Inflammatory macrophage treated with lipopolysaccharide for 4 hours (primary cell): ENCODE measurements at regions not wholly inside any gene's neighbourhood (a gene's known extent, or its start where the extent isn't known, plus 50 kb on each side); places are given as distances from the start of the nearest gene placed in this dataset.
"Not testable (repeated sequence)": the region's sequence is repeated elsewhere in the genome, so short reads cannot be mapped to it uniquely, and the experiment has no call there.

ENCODE experiments used
- DNase-seq: peaks from one replicate; pipeline ENCODE4 v3.0.0-alpha.2; 2020

GRCh38 chr3:20608054-20608738, 422.2 kb upstream of the SGO1 start:
- DNase-seq, result no peak

GRCh38 chr3:20604659-20605058, 418.7 kb upstream of the SGO1 start:
- DNase-seq, result no peak

GRCh38 chr3:20589275-20589674, 403.3 kb upstream of the SGO1 start:
- no peak for DNase-seq

GRCh38 chr3:20588781-20589180, 402.8 kb upstream of the SGO1 start:
- no peak for DNase-seq

GRCh38 chr3:20583648-20584047, 397.6 kb upstream of the SGO1 start:
- DNase-seq, result no peak

GRCh38 chr3:20576228-20576627, 390.2 kb upstream of the SGO1 start:
- no peak for DNase-seq

- DNase-seq, result no peak
Observed at GRCh38 chr3:20575146-20575545, 389.1 kb upstream of the SGO1 start.

- no peak for DNase-seq
Observed at GRCh38 chr3:20574746-20575145, 388.7 kb upstream of the SGO1 start.

GRCh38 chr3:20573175-20573574, 387.2 kb upstream of the SGO1 start:
- no peak for DNase-seq

GRCh38 chr3:20572473-20572872, 386.5 kb upstream of the SGO1 start:
- no peak for DNase-seq

GRCh38 chr3:20569310-20569709, 383.3 kb upstream of the SGO1 start:
- no peak for DNase-seq

- no peak for DNase-seq
Observed at GRCh38 chr3:20564966-20565365, 379.0 kb upstream of the SGO1 start.

- no peak for DNase-seq
Observed at GRCh38 chr3:20563985-20564384, 378.0 kb upstream of the SGO1 start.

- no peak for DNase-seq
Observed at GRCh38 chr3:20563251-20563650, 377.2 kb upstream of the SGO1 start.

GRCh38 chr3:20561166-20561565, 375.2 kb upstream of the SGO1 start:
- no peak for DNase-seq

GRCh38 chr3:20560446-20560845, 374.4 kb upstream of the SGO1 start:
- DNase-seq, result not testable (repeated sequence)

- no peak for DNase-seq
Observed at GRCh38 chr3:20558161-20558560, 372.2 kb upstream of the SGO1 start.

GRCh38 chr3:20556661-20557060, 370.7 kb upstream of the SGO1 start:
- DNase-seq, result no peak

GRCh38 chr3:20552605-20553275, 366.7 kb upstream of the SGO1 start:
- DNase-seq, result no peak

- not testable (repeated sequence) for DNase-seq
Observed at GRCh38 chr3:20547361-20548269, 361.6 kb upstream of the SGO1 start.

- no peak for DNase-seq
Observed at GRCh38 chr3:20546636-20547035, 360.6 kb upstream of the SGO1 start.

GRCh38 chr3:20543535-20544226, 357.7 kb upstream of the SGO1 start:
- no peak for DNase-seq

- no peak for DNase-seq
Observed at GRCh38 chr3:20540066-20540465, 354.1 kb upstream of the SGO1 start.
